Heart right ventricle (tissue), 16 donors: ENCODE measurements at regions not wholly inside any gene's neighbourhood (a gene's known extent, or its start where the extent isn't known, plus 50 kb on each side); places are given as distances from the start of the nearest gene placed in this dataset.
"Not testable (repeated sequence)": the region's sequence is repeated elsewhere in the genome, so short reads cannot be mapped to it uniquely, and the experiment has no call there.

ENCODE experiments used
- ATAC-seq, 8 donors: fragments of 200-7000 bp; cut with Tn5 transposase; one replicate each; pipeline ENCODE4 v1.9.1; 2020; ENCODE audit warnings: mild to moderate bottlenecking in 8 of 8, moderate library complexity in 8 of 8, moderate number of reproducible peaks in 1 of 8
- DNase-seq, 2 donors: peaks; one replicate each; pipeline ENCODE4 v3.0.0-alpha.2; 2020
- H3K27ac ChIP-seq, 10 donors: fragments of 200-600 bp; sonication (generic) in 2 of 10; one replicate each; pipeline versions ENCODE4 v1.5.0 to v1.8.0; 2020 to 2022; ENCODE audit warnings: mild to moderate bottlenecking in 3 of 10
- H3K27me3 ChIP-seq, 7 donors: fragments of 200-600 bp; one replicate each; pipeline ENCODE4 v1.8.0; 2021 to 2022; ENCODE audit warnings: mild to moderate bottlenecking in 2 of 7
- H3K36me3 ChIP-seq, 9 donors: fragments of 200-600 bp; sonication (generic) in 1 of 9; one replicate each; pipeline versions ENCODE4 v1.5.0 to v1.8.0; 2020 to 2022; ENCODE audit warnings: mild to moderate bottlenecking in 2 of 9
- H3K4me1 ChIP-seq, 9 donors: fragments of 200-600 bp; sonication (generic) in 1 of 9; one replicate each; pipeline versions ENCODE4 v1.5.0 to v1.8.0; 2020 to 2022; ENCODE audit warnings: mild to moderate bottlenecking in 4 of 9
- H3K4me3 ChIP-seq, 10 donors: fragments of 200-600 bp; sonication (generic) in 2 of 10; one replicate each; pipeline versions ENCODE4 v1.5.0 to v1.8.0; 2020 to 2022; ENCODE audit warnings: mild to moderate bottlenecking in 7 of 10, moderate library complexity in 2 of 10
- H3K9me3 ChIP-seq, 11 donors: fragments of 200-600 bp in 10 of 11; sonication (generic) in 2 of 11; one replicate each; pipeline versions ENCODE4 v1.5.0 to v1.8.0; 2013 to 2022; ENCODE audit warnings: mild to moderate bottlenecking in 2 of 11, control low read depth in 1 of 11, moderate library complexity in 1 of 11
- WGBS, 2 donors: extraction: QIAGEN DNeasy Blood & Tissue Kit; methylation state at CpG; one replicate each; pipeline ENCODE4 v1.1.7; 2013; ENCODE audit warnings: inconsistent platforms in 1 of 2; 5-methylcytosine and 5-hydroxymethylcytosine counted together
- intact Hi-C, 10 donors: fragments of 100-400 bp; cut with DNase I; formaldehyde crosslinking; loops; one replicate each; pipeline versions ENCODE4 v1.11.1 to v1.14.2; 2022
- TF ChIP-seq, protein P1 (sequence below), 9 donors: fragments of 200-600 bp; sonication (generic) in 2 of 9; IDR thresholded peaks; one replicate each; pipeline versions ENCODE4 v1.5.0 to v1.8.0; 2021 to 2022; ENCODE audit warnings: antibody characterized with exemption in 9 of 9, mild to moderate bottlenecking in 5 of 9, moderate library complexity in 1 of 9
- donor health status: Arrhythmogenic right ventricular cardiomyopathy.
- donor health status: ischemic (EF 13 %, LVEDD 7.1; RV severe dilation, severe dysfunction).
- donor health status: healthy with polysubstance abuse.
- donor health status: DM: no; HTN: yes; CAD: no.
- donor health status: DM: no; HTN: no; CAD: no.
- donor health status: ischemic (EF 25% LVEDD 6.9; RV normal size, moderate dysfunction).
- donor health status: ischemic (EF 25% LVEDD 5.7; RV mildly dilated, moderate dysfunction).
- donor health status: healthy.
- donor health status: DM: yes; HTN: yes; CAD: no.
- donor health status: Ischemic cardiomyopathy.
- donor health status: ischemic (EF 35%, LVEDD 5.7; RV mildly dilated, moderate dysfunction).
- donor health status: nonischemic (EF 11% LVEDD 7.7; RV severe dilation, severe dysfunction).
- donor health status: DM: yes; HTN: yes; CAD: no.
- donor health status: PGD.
- donor health status: ischemic (EF 29% LVEDD 5.4; RV normal size, mild dysfunction).
- donor health status: nonischemic (EF 23%, LVEDD 6.1; RV moderate dilation, normal function).

DNA sequence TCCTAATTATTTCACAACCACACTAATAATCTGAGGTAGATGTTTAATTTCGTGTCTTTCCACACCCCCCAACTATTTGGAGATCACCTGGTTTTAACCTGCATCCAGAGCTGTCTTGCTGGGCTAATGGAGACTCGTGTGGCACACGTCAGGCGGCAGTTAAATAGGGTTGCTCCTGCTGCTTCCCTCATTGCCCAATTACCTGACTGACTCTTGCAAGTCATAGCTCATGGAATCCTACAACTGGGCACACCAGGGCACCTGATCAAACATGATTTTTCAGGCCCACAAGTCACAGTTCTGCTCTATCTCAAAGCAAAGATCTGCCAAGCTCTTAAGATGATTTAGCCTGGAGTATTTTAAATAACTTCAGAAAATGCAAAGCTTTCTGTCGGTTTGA is 1430.4 kb upstream of the ACVR2A start:
- intact Hi-C loops: no loop called here
- no peak overlapping the region for H3K4me3 ChIP-seq
- ATAC-seq (no peak), DNase-seq (no peak)
- peaks cover 0 to 4% (median 0%) of the 10 kb centered on the region in 11 donors for H3K9me3 ChIP-seq
- WGBS, 2 donors: 64 to 71% methylated on average over 5 of the region's 5 CpGs
- TF ChIP-seq, protein P1, sequence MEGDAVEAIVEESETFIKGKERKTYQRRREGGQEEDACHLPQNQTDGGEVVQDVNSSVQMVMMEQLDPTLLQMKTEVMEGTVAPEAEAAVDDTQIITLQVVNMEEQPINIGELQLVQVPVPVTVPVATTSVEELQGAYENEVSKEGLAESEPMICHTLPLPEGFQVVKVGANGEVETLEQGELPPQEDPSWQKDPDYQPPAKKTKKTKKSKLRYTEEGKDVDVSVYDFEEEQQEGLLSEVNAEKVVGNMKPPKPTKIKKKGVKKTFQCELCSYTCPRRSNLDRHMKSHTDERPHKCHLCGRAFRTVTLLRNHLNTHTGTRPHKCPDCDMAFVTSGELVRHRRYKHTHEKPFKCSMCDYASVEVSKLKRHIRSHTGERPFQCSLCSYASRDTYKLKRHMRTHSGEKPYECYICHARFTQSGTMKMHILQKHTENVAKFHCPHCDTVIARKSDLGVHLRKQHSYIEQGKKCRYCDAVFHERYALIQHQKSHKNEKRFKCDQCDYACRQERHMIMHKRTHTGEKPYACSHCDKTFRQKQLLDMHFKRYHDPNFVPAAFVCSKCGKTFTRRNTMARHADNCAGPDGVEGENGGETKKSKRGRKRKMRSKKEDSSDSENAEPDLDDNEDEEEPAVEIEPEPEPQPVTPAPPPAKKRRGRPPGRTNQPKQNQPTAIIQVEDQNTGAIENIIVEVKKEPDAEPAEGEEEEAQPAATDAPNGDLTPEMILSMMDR (IDR thresholded peaks at IDR 0.05): no peak
- no peaks in the 10 kb centered on the region for H3K4me1 ChIP-seq
- H3K36me3 ChIP-seq: no peaks in the 10 kb centered on the region
- no peaks in the 10 kb centered on the region for H3K27me3 ChIP-seq
- no peak overlapping the region for H3K27ac ChIP-seq

DNA sequence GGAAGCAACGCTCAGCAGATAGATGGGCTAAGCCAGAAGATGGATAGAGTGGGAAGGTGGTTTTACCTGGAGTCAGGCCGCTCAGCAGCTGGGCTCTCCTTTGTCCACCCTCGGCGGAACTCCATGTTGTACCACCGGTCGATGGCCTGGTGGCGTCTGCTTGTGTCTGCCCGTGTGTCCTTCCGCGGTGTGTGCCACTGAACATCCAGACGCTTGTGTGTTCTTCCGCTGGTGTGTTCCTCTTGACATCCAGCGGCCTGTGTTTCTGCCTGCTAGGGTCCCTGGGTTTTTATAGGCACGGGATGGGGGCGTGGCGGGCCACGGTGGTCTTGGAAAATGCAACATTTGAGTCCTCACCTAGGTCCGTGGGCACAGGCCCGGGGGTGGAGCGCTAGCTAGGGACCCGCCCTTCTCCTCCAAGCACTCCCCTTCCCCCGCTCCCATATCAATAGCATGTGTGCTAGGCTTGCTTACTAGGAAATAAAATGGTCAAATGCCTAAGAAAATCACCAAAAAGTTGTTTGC is 1431.7 kb upstream of the ACVR2A start:
- Histone ChIP-seq H3K27ac (no peak overlapping the region), H3K27me3 (no peaks in the 10 kb centered on the region), H3K9me3 (peaks cover 0 to 4% (median 0%) of the 10 kb centered on the region in 11 donors), H3K4me1 (no peaks in the 10 kb centered on the region), H3K4me3 (no peak overlapping the region), H3K36me3 (no peaks in the 10 kb centered on the region)
- intact Hi-C loops: no loop called here
- 94 to 95% methylated on average over 22 of the region's 22 CpGs for WGBS, 2 donors
- ATAC-seq (no peak), DNase-seq (no peak)
- TF ChIP-seq, protein P1 (IDR thresholded peaks at IDR 0.05): no peak

DNA sequence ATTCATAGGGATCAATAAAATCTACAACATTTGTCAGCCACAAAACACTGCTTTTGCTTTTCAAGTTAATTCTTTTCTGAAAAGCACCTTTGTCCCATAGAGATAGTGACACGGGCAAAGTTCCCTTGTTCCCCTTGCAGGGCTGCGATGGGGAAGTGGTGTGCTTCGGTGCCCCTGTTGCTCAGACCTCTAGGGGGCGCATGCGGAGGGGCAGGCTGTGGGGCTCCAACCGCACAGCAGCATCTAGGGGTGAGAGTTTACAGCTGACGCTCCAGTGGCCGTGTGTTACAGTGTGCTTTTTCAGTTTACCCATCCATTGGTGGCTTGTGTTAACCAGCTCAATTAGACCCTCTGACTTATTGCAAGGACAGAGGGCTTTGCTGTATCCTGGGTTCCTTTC is 1432.2 kb upstream of the ACVR2A start:
- TF ChIP-seq, protein P1 (IDR thresholded peaks at IDR 0.05): no peak
- no peak overlapping the region for H3K27ac ChIP-seq
- H3K36me3 ChIP-seq: no peaks in the 10 kb centered on the region
- no peak for DNase-seq
- H3K9me3 ChIP-seq: peaks cover 0 to 4% (median 0%) of the 10 kb centered on the region in 11 donors
- ATAC-seq: no peak
- no peaks in the 10 kb centered on the region for H3K4me1 ChIP-seq
- no peak overlapping the region for H3K4me3 ChIP-seq
- WGBS, 2 donors: 93% methylated on average over 8 of the region's 8 CpGs
- H3K27me3 ChIP-seq: no peaks in the 10 kb centered on the region
- intact Hi-C loops: no loop called here

DNA sequence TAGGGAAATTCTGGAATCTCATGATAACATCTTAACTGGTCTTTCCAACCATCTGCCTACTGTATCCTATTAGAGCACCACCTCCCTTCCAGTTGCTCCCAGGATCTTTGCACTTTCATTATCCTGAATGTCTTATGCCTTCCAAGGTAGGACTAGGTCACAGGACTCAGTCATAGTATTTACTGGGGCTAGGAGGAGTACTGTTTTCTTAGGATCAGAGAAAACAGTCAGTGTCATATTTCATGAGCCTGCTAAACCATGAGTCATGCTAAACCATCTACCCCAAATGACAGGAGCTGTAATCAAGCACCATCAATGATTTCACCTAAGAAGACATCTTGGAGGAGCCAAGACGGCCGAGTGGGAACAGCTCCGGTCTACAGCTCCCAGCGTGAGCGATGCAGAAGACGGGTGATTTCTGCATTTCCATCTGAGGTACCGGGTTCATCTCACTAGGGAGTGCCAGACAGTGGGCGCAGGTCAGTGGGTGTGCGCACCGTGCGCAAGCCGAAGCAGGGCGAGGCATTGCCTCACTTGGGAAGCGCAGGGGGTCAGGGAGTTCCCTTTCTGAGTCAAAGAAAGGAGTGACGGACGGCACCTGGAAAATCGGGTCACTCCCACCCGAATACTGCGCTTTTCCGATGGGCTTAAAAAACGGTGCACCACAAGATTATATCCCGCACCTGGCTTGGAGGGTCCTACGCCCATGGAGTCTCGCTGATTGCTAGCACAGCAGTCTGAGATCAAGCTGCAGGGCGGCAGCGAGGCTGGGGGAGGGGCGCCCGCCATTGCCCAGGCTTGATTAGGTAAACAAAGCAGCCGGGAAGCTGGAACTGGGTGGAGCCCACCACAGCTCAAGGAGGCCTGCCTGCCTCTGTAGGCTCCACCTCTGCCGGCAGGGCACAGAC is 1439.2 kb upstream of the ACVR2A start:
- H3K36me3 ChIP-seq, intact Hi-C loops, H3K4me3 ChIP-seq, H3K27ac ChIP-seq, DNase-seq, H3K4me1 ChIP-seq, ATAC-seq, H3K27me3 ChIP-seq, H3K9me3 ChIP-seq: not testable (repeated sequence)
- WGBS, 2 donors: 91 to 93% methylated on average over 29 of the region's 30 CpGs

DNA sequence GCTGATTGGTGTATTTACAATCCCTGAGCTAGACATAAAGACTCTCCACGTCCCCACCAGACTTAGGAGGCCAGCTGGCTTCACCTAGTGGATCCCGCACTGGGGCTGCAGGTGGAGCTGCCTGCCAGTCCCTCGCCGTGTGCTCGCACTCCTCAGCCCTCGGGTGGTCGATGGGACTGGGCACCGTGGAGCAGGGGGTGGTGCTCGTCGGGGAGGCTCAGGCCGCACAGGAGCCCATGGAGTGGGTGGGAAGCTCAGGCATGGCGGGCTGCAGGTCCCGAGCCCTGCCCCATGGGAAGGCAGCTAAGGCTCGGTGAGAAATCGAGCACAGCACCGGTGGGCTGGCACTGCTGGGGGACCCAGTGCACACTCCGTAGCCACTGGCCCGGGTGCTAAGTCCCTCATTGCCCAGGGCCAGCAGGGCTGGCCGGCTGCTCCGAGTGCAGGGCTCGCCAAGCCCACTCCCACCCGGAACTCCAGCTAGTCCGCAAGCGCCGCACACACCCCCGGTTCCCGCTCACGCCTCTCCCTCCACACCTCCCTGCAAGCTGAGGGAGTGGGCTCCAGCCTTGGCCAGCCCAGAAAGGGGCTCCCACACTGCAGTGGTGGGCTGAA is 1441.2 kb upstream of the ACVR2A start:
- not testable (repeated sequence) for H3K36me3 ChIP-seq

More for the DNA sequence above, 1441.2 kb upstream of the ACVR2A start:
- ATAC-seq, H3K9me3 ChIP-seq, H3K27me3 ChIP-seq, DNase-seq, H3K4me3 ChIP-seq, intact Hi-C loops, H3K4me1 ChIP-seq, H3K27ac ChIP-seq: not testable (repeated sequence)
- WGBS, 2 donors: 94 to 97% methylated on average over 27 to 28 of the region's 28 CpGs
